ENCODE measurements at regions not wholly inside any gene's neighbourhood (a gene's known extent, or its start where the extent isn't known, plus 50 kb on each side); places are given as distances from the start of the nearest gene placed in this dataset.

- Histone ChIP-seq H3K4me1 (ENCODE audit: control insufficient read depth in 1 of 2, insufficient read depth in 2 of 2, low read length in 2 of 2) (peaks cover 2 to 6% of the 10 kb centered on the region in 2 experiments), H2AFZ (ENCODE audit: insufficient read depth, low read length, poor library complexity) (no peak overlapping the region), H4K12ac (ENCODE audit: low read depth, low read length) (no peak overlapping the region), H3K9ac (ENCODE audit: low read length) (no peak overlapping the region), H2AK5ac (ENCODE audit: low read length) (no peak overlapping the region), H3K23ac (ENCODE audit: low read length) (no peak overlapping the region), H3K18ac (ENCODE audit: low read length) (no peak overlapping the region), H2BK120ac (ENCODE audit: insufficient read depth, low read length, poor library complexity) (no peak overlapping the region), H4K8ac (ENCODE audit: low read depth, low read length) (no peak overlapping the region), H3K4me2 (ENCODE audit: low read length) (no peak overlapping the region), H3K27me3 (ENCODE audit: insufficient read depth, low read length) (no peaks in the 10 kb centered on the region), H2BK12ac (ENCODE audit: low read length) (no peak overlapping the region), H3K4me3 (ENCODE audit: low read depth, low read length) (no peak overlapping the region), H3K36me3 (ENCODE audit: control insufficient read depth in 1 of 2, insufficient read depth in 2 of 2, low read length in 2 of 2) (no peaks in the 10 kb centered on the region), H3K9me3 (ENCODE audit: insufficient read depth, low read depth, low read length) (no peaks in the 10 kb centered on the region), H3K14ac (ENCODE audit: low read length) (no peak overlapping the region), H2BK5ac (ENCODE audit: low read depth, low read length, poor library complexity) (no peak overlapping the region), H3K79me2 (ENCODE audit: control insufficient read depth, insufficient read depth, low read length, poor library complexity) (no peaks in the 10 kb centered on the region), H3K27ac (ENCODE audit: low read depth, low read length) (no peak overlapping the region), H4K91ac (ENCODE audit: low read depth, low read length) (no peak overlapping the region), H3K79me1 (ENCODE audit: low read length) (no peaks in the 10 kb centered on the region), H3K4ac (ENCODE audit: low read depth, low read length) (no peak overlapping the region)
- peak; percentile 7 to 8 for DNase-seq
- WGBS (ENCODE audit: extremely low coverage, insufficient coverage, insufficient read length) = no CpG with 5 or more reads among the region's 2 CpGs
Observed at GRCh38 chr15:45862034-45862433, 227.2 kb downstream of the SQOR start.

- Histone ChIP-seq H3K36me3 (ENCODE audit: control insufficient read depth in 1 of 2, insufficient read depth in 2 of 2, low read length in 2 of 2) (no peaks in the 10 kb centered on the region), H4K8ac (ENCODE audit: low read depth, low read length) (no peak overlapping the region), H3K14ac (ENCODE audit: low read length) (no peak overlapping the region), H3K4ac (ENCODE audit: low read depth, low read length) (no peak overlapping the region), H4K12ac (ENCODE audit: low read depth, low read length) (no peak overlapping the region), H2BK12ac (ENCODE audit: low read length) (no peak overlapping the region), H2AFZ (ENCODE audit: insufficient read depth, low read length, poor library complexity) (no peak overlapping the region), H3K79me2 (ENCODE audit: control insufficient read depth, insufficient read depth, low read length, poor library complexity) (no peaks in the 10 kb centered on the region), H3K9me3 (ENCODE audit: insufficient read depth, low read depth, low read length) (no peaks in the 10 kb centered on the region), H3K27ac (ENCODE audit: low read depth, low read length) (no peak overlapping the region), H3K4me1 (ENCODE audit: control insufficient read depth in 1 of 2, insufficient read depth in 2 of 2, low read length in 2 of 2) (peaks cover 2 to 6% of the 10 kb centered on the region in 2 experiments), H3K4me3 (ENCODE audit: low read depth, low read length) (no peak overlapping the region), H3K18ac (ENCODE audit: low read length) (no peak overlapping the region), H3K79me1 (ENCODE audit: low read length) (no peaks in the 10 kb centered on the region), H4K91ac (ENCODE audit: low read depth, low read length) (no peak overlapping the region), H3K23ac (ENCODE audit: low read length) (no peak overlapping the region), H3K4me2 (ENCODE audit: low read length) (no peak overlapping the region), H3K27me3 (ENCODE audit: insufficient read depth, low read length) (no peaks in the 10 kb centered on the region), H2BK5ac (ENCODE audit: low read depth, low read length, poor library complexity) (no peak overlapping the region), H2AK5ac (ENCODE audit: low read length) (no peak overlapping the region), H3K9ac (ENCODE audit: low read length) (no peak overlapping the region), H2BK120ac (ENCODE audit: insufficient read depth, low read length, poor library complexity) (no peak overlapping the region)
- DNase-seq = peak in 1 of 2 donors; percentile 41
- no CpG with 5 or more reads among the region's 2 CpGs for WGBS (ENCODE audit: extremely low coverage, insufficient coverage, insufficient read length)
Observed at GRCh38 chr15:45863881-45864580, 229.2 kb downstream of the SQOR start.

GRCh38 chr15:45866616-45867015 is 231.8 kb downstream of the SQOR start:
- H3K9me3 ChIP-seq (ENCODE audit: insufficient read depth, low read depth, low read length) = no peaks in the 10 kb centered on the region
- no peak overlapping the region for H3K27ac ChIP-seq (ENCODE audit: low read depth, low read length)
- H3K4me3 ChIP-seq (ENCODE audit: low read depth, low read length) = no peak overlapping the region
- no peak overlapping the region for H2BK12ac ChIP-seq (ENCODE audit: low read length)
- no peaks in the 10 kb centered on the region for H3K79me1 ChIP-seq (ENCODE audit: low read length)
- H3K18ac ChIP-seq (ENCODE audit: low read length) = no peak overlapping the region
- H4K12ac ChIP-seq (ENCODE audit: low read depth, low read length) = no peak overlapping the region
- no CpG with 5 or more reads among the region's 3 CpGs for WGBS (ENCODE audit: extremely low coverage, insufficient coverage, insufficient read length)
- DNase-seq = no peak
- H2AK5ac ChIP-seq (ENCODE audit: low read length) = no peak overlapping the region
- no peak overlapping the region for H3K4ac ChIP-seq (ENCODE audit: low read depth, low read length)
- H4K91ac ChIP-seq (ENCODE audit: low read depth, low read length) = no peak overlapping the region
- H2AFZ ChIP-seq (ENCODE audit: insufficient read depth, low read length, poor library complexity) = no peak overlapping the region
- H2BK120ac ChIP-seq (ENCODE audit: insufficient read depth, low read length, poor library complexity) = no peak overlapping the region
- no peak overlapping the region for H3K4me2 ChIP-seq (ENCODE audit: low read length)
- H3K9ac ChIP-seq (ENCODE audit: low read length) = no peak overlapping the region
- no peaks in the 10 kb centered on the region for H3K27me3 ChIP-seq (ENCODE audit: insufficient read depth, low read length)
- no peak overlapping the region for H4K8ac ChIP-seq (ENCODE audit: low read depth, low read length)
- no peak overlapping the region for H3K23ac ChIP-seq (ENCODE audit: low read length)
- H3K14ac ChIP-seq (ENCODE audit: low read length) = no peak overlapping the region
- H3K4me1 ChIP-seq (ENCODE audit: control insufficient read depth in 1 of 2, insufficient read depth in 2 of 2, low read length in 2 of 2) = peaks cover 8 to 11% of the 10 kb centered on the region in 2 experiments
- no peaks in the 10 kb centered on the region for H3K79me2 ChIP-seq (ENCODE audit: control insufficient read depth, insufficient read depth, low read length, poor library complexity)
- H3K36me3 ChIP-seq (ENCODE audit: control insufficient read depth in 1 of 2, insufficient read depth in 2 of 2, low read length in 2 of 2) = no peaks in the 10 kb centered on the region
- H2BK5ac ChIP-seq (ENCODE audit: low read depth, low read length, poor library complexity) = no peak overlapping the region

GRCh38 chr15:45867281-45867680 is 232.5 kb downstream of the SQOR start:
- Histone ChIP-seq H3K14ac (ENCODE audit: low read length) (no peak overlapping the region), H2AK5ac (ENCODE audit: low read length) (no peak overlapping the region), H4K91ac (ENCODE audit: low read depth, low read length) (no peak overlapping the region), H3K18ac (ENCODE audit: low read length) (no peak overlapping the region), H3K9ac (ENCODE audit: low read length) (no peak overlapping the region), H4K8ac (ENCODE audit: low read depth, low read length) (no peak overlapping the region), H3K4me2 (ENCODE audit: low read length) (no peak overlapping the region), H3K36me3 (ENCODE audit: control insufficient read depth in 1 of 2, insufficient read depth in 2 of 2, low read length in 2 of 2) (no peaks in the 10 kb centered on the region), H3K79me1 (ENCODE audit: low read length) (no peaks in the 10 kb centered on the region), H4K12ac (ENCODE audit: low read depth, low read length) (no peak overlapping the region), H3K4me3 (ENCODE audit: low read depth, low read length) (no peak overlapping the region), H3K79me2 (ENCODE audit: control insufficient read depth, insufficient read depth, low read length, poor library complexity) (no peaks in the 10 kb centered on the region), H3K27me3 (ENCODE audit: insufficient read depth, low read length) (no peaks in the 10 kb centered on the region), H3K4ac (ENCODE audit: low read depth, low read length) (no peak overlapping the region), H2BK12ac (ENCODE audit: low read length) (no peak overlapping the region), H3K27ac (ENCODE audit: low read depth, low read length) (no peak overlapping the region), H2BK120ac (ENCODE audit: insufficient read depth, low read length, poor library complexity) (no peak overlapping the region), H3K4me1 (ENCODE audit: control insufficient read depth in 1 of 2, insufficient read depth in 2 of 2, low read length in 2 of 2) (peaks cover 8 to 9% of the 10 kb centered on the region in 2 experiments), H3K9me3 (ENCODE audit: insufficient read depth, low read depth, low read length) (no peaks in the 10 kb centered on the region), H2AFZ (ENCODE audit: insufficient read depth, low read length, poor library complexity) (no peak overlapping the region), H2BK5ac (ENCODE audit: low read depth, low read length, poor library complexity) (no peak overlapping the region), H3K23ac (ENCODE audit: low read length) (no peak overlapping the region)
- no peak for DNase-seq
